ENCODE measurements at regions not wholly inside any gene's neighbourhood (a gene's known extent, or its start where the extent isn't known, plus 50 kb on each side); places are given as distances from the start of the nearest gene placed in this dataset.

GRCh38 chr17:27109346-27109745, 184.6 kb upstream of the WSB1 start:
- H3K9me3 ChIP-seq (ENCODE audit: low read depth), result peaks cover 22% of the 10 kb centered on the region
- Mint-ChIP-seq H3K27me3 (ENCODE audit: insufficient read depth, low read depth) (peaks cover 2% of the 10 kb centered on the region), H3K36me3 (no peaks in the 10 kb centered on the region), H3K4me3 (no peak overlapping the region), H3K9me3 (peaks cover 7% of the 10 kb centered on the region), H3K27ac (no peak overlapping the region), H3K4me1 (no peaks in the 10 kb centered on the region)
- TF ChIP-seq EZH2 (IDR thresholded peaks at IDR 0.05), result no peak
- TF ChIP-seq EZH2phosphoT487 (IDR thresholded peaks at IDR 0.05), result no peak
- TF ChIP-seq CTCF (IDR thresholded peaks at IDR 0.05), result no peak
- no peak overlapping the region for H2AFZ ChIP-seq (replicated peaks)
- H3K36me3 ChIP-seq, result no peaks in the 10 kb centered on the region
- no peaks in the 10 kb centered on the region for H3K79me2 ChIP-seq (ENCODE audit: low read depth)
- H3K4me3 ChIP-seq, result no peak overlapping the region
- no peaks in the 10 kb centered on the region for H4K20me1 ChIP-seq (ENCODE audit: low read depth)
- H3K27me3 ChIP-seq, result no peaks in the 10 kb centered on the region
- no peaks in the 10 kb centered on the region for H3F3A ChIP-seq (ENCODE audit: low read depth)
- no peaks in the 10 kb centered on the region for H3K4me1 ChIP-seq
- no peak overlapping the region for H3K27ac ChIP-seq
- no peak overlapping the region for H3K4me2 ChIP-seq
- DNase-seq (ENCODE audit: low spot score), result no peak
- H3K9ac ChIP-seq, result no peak overlapping the region

GRCh38 chr17:27153005-27153404, 140.9 kb upstream of the WSB1 start:
- no peak for DNase-seq (ENCODE audit: low spot score)
- H3K27me3 Mint-ChIP-seq (ENCODE audit: insufficient read depth, low read depth), result no peaks in the 10 kb centered on the region

GRCh38 chr17:27155866-27156265, 138.0 kb upstream of the WSB1 start:
- no peak for TF ChIP-seq CTCF (IDR thresholded peaks at IDR 0.05)
- TF ChIP-seq EZH2 (IDR thresholded peaks at IDR 0.05), result no peak
- no peak for TF ChIP-seq EZH2phosphoT487 (IDR thresholded peaks at IDR 0.05)
- H3K4me2 ChIP-seq, result no peak overlapping the region
- no peak for DNase-seq (ENCODE audit: low spot score)
- H3K4me1 ChIP-seq, result no peaks in the 10 kb centered on the region
- no peaks in the 10 kb centered on the region for H3K27me3 ChIP-seq
- no peaks in the 10 kb centered on the region for H4K20me1 ChIP-seq (ENCODE audit: low read depth)
- Mint-ChIP-seq H3K36me3 (no peaks in the 10 kb centered on the region), H3K4me1 (no peaks in the 10 kb centered on the region), H3K9me3 (peaks cover 39% of the 10 kb centered on the region), H3K4me3 (no peak overlapping the region), H3K27me3 (ENCODE audit: insufficient read depth, low read depth) (no peaks in the 10 kb centered on the region), H3K27ac (no peak overlapping the region)
- no peak overlapping the region for H3K27ac ChIP-seq
- no peaks in the 10 kb centered on the region for H3F3A ChIP-seq (ENCODE audit: low read depth)
- no peak overlapping the region for H3K4me3 ChIP-seq
- no peak overlapping the region for H3K9ac ChIP-seq
- no peaks in the 10 kb centered on the region for H3K36me3 ChIP-seq
- no peaks in the 10 kb centered on the region for H3K79me2 ChIP-seq (ENCODE audit: low read depth)
- H2AFZ ChIP-seq (replicated peaks), result no peak overlapping the region
- H3K9me3 ChIP-seq (ENCODE audit: low read depth), result peaks cover 33% of the 10 kb centered on the region

More at GRCh38 chr17:27153005-27153404, 140.9 kb upstream of the WSB1 start:
- Mint-ChIP-seq H3K36me3 (no peaks in the 10 kb centered on the region), H3K4me1 (no peaks in the 10 kb centered on the region), H3K27ac (no peak overlapping the region), H3K9me3 (peaks cover 33% of the 10 kb centered on the region), H3K4me3 (no peak overlapping the region)
- Histone ChIP-seq H3K4me2 (no peak overlapping the region), H3K4me1 (no peaks in the 10 kb centered on the region), H2AFZ (replicated peaks) (no peak overlapping the region), H3K27ac (no peak overlapping the region), H3K9ac (no peak overlapping the region), H3F3A (ENCODE audit: low read depth) (no peaks in the 10 kb centered on the region), H3K79me2 (ENCODE audit: low read depth) (no peaks in the 10 kb centered on the region), H3K4me3 (no peak overlapping the region), H3K9me3 (ENCODE audit: low read depth) (peaks cover 37% of the 10 kb centered on the region), H3K27me3 (no peaks in the 10 kb centered on the region), H4K20me1 (ENCODE audit: low read depth) (no peaks in the 10 kb centered on the region), H3K36me3 (no peaks in the 10 kb centered on the region)
- no peak for TF ChIP-seq CTCF (IDR thresholded peaks at IDR 0.05)
- no peak for TF ChIP-seq EZH2 (IDR thresholded peaks at IDR 0.05)
- TF ChIP-seq EZH2phosphoT487 (IDR thresholded peaks at IDR 0.05), result no peak

Data from neural progenitor cell (in vitro differentiated cells).